ENCODE measurements at regions not wholly inside any gene's neighbourhood (a gene's known extent, or its start where the extent isn't known, plus 50 kb on each side); places are given as distances from the start of the nearest gene placed in this dataset.

- Histone ChIP-seq H2AFZ (no peak overlapping the region), H3K36me3 (ENCODE audit: insufficient read depth) (0 out of 2 replicates have a peak, but pooled peaks cover 4% of the 10 kb centered on the region), H3K79me2 (replicated peaks; ENCODE audit: insufficient read depth) (no peaks in the 10 kb centered on the region), H3K4me1 (ENCODE audit: insufficient read depth) (no peaks in the 10 kb centered on the region), H3K27me3 (ENCODE audit: insufficient read depth) (no peaks in the 10 kb centered on the region), H3K4me2 (no peak overlapping the region), H4K20me1 (replicated peaks; ENCODE audit: insufficient read depth) (no peaks in the 10 kb centered on the region), H3K27ac (ENCODE audit: low read depth) (no peak overlapping the region), H3F3A (replicated peaks; ENCODE audit: low read depth) (no peaks in the 10 kb centered on the region), H3K9me2 (ENCODE audit: insufficient read depth) (no peaks in the 10 kb centered on the region), H3K4me3 (no peak overlapping the region)
- no peak for ATAC-seq
- H3K4me3 Mint-ChIP-seq = no peak overlapping the region
- H3K9me3 Mint-ChIP-seq = peaks cover 32% of the 10 kb centered on the region
- TF ChIP-seq CTCF (conservative IDR thresholded peaks at IDR 0.05; ENCODE audit: low read depth in 2 of 2) (no peak), REST (IDR thresholded peaks at IDR 0.05; ENCODE audit: unreplicated experiment) (no peak), ZNF114 (CRISPR knock-in tag; IDR thresholded peaks at IDR 0.05) (no peak), NANOG (IDR thresholded peaks at IDR 0.05; ENCODE audit: borderline replicate concordance) (no peak), STAT1 (IDR thresholded peaks at IDR 0.05; ENCODE audit: unreplicated experiment) (no peak), ZNF331 (CRISPR knock-in tag; IDR thresholded peaks at IDR 0.05; ENCODE audit: low read depth) (no peak), JUNB (IDR thresholded peaks at IDR 0.05; ENCODE audit: unreplicated experiment) (no peak), ETS1 (IDR thresholded peaks at IDR 0.05) (no peak), EZH2phosphoT487 (IDR thresholded peaks at IDR 0.05; ENCODE audit: unreplicated experiment) (no peak), ZNF462 (CRISPR knock-in tag; IDR thresholded peaks at IDR 0.05) (no peak), CREB1 (CRISPR knock-in tag; IDR thresholded peaks at IDR 0.05; ENCODE audit: low read depth) (no peak), EZH2 (IDR thresholded peaks at IDR 0.05; ENCODE audit: low read depth, unreplicated experiment) (no peak), POLR2AphosphoS5 (IDR thresholded peaks at IDR 0.05; ENCODE audit: low read depth) (no peak)
- H3K27me3 Mint-ChIP-seq (ENCODE audit: insufficient read depth, low read depth, poor library complexity) = peaks cover 2% of the 10 kb centered on the region
- no peak overlapping the region for H3K27ac Mint-ChIP-seq
- H3K4me1 Mint-ChIP-seq = no peaks in the 10 kb centered on the region
- DNase-seq (ENCODE audit: low spot score) = no peak
- peaks cover 15% of the 10 kb centered on the region; the same call in 2 of the 3 replicates for H3K36me3 Mint-ChIP-seq (ENCODE audit: low read depth)
Measured at GRCh38 chr15:95182091-95182490, 950.7 kb downstream of the MCTP2 start.
